Activated CD8-positive, alpha-beta memory T cell treated with anti-CD3 and anti-CD28 coated beads for 48 hours (primary cell): ENCODE measurements at regions not wholly inside any gene's neighbourhood (a gene's known extent, or its start where the extent isn't known, plus 50 kb on each side); places are given as distances from the start of the nearest gene placed in this dataset.
A peak's percentile ranks its signal among the peaks of the same experiment; 100 is the strongest.

Experiments used
- DNase-seq, 3 experiments: peaks; one replicate each; pipeline ENCODE4 v3.0.0-alpha.2; 2020; ENCODE audit warnings: low read depth in 2 of 3, low spot score in 2 of 3

- DNase-seq: no peak
These were observed 86.1 kb upstream of the CD83 start for GRCh38 chr6:14031516-14031915.

GRCh38 chr6:14035071-14035847 is 82.3 kb upstream of the CD83 start:
- no peak for DNase-seq

DNA sequence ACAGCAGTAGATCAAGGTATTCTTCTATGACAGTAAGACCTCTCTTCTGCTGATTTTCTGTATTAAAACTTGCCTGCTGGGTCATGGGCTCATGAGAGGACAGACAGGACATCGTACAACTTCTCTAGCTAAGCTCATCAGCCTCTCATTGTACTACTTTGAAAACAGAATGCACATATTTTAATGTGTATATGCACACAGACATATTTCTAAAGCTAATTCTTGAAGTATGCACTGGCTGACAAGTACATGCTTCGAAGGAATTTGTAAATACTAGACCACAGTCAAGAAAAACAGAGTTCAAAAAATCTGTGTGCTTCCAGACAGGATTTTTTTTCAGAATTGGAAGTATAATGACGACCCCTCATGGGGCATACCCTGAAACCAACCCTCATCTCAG is 81.7 kb upstream of the CD83 start:
- no peak for DNase-seq

GRCh38 chr6:14036911-14037310 is 80.7 kb upstream of the CD83 start:
- DNase-seq: no peak

DNA sequence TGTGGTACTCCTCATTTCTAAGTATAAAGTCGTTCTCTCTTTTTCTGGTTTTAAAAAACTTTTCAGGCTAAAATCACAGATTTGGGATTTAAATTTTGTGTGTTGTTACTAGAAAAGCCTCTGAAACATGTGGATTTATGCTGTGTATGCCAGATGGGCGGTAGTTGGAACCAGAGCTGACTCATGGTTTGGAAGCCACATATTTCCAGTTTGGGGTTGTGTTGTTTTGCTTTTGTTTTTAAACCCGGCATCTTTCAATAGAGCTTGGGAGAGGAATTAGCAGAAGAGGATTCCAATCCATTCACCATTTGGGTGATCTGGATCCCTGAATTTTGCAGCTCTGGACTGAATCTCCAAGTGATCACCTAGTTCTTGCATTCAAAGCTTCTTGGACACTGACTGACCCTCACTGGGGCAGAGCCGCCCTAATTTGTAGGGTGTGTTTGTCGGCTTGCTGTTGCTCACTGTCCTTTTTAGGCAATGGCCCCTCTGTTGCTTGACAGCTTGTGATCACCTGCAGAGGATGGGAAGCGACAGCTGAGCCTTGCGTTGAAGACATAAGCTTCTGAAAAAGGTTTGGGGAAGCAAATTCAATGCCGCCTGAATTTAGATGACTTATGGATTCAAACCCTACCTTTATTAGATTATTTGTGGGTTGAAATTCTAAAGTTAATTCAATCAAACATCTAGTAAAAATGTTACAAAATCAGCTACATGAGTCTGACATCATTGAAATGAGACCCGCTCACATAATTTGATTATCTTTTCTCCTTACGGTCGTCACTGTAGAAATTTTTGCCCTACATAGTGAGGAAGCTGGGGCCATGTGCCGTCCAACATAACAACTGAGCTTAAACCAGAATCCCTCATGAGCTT is 79.9 kb upstream of the CD83 start:
- DNase-seq: no peak

GRCh38 chr6:14038467-14039437 is 78.8 kb upstream of the CD83 start:
- DNase-seq: no peak

- no peak for DNase-seq
These were observed 77.5 kb upstream of the CD83 start for GRCh38 chr6:14040042-14040441.

- DNase-seq: peak in 1 of 3 experiments; percentile 8
These were observed 71.0 kb upstream of the CD83 start for GRCh38 chr6:14046476-14047068.

GRCh38 chr6:14047151-14047740 is 70.3 kb upstream of the CD83 start:
- DNase-seq: no peak

- no peak for DNase-seq
These were observed 68.7 kb upstream of the CD83 start for GRCh38 chr6:14048837-14049236.

DNA sequence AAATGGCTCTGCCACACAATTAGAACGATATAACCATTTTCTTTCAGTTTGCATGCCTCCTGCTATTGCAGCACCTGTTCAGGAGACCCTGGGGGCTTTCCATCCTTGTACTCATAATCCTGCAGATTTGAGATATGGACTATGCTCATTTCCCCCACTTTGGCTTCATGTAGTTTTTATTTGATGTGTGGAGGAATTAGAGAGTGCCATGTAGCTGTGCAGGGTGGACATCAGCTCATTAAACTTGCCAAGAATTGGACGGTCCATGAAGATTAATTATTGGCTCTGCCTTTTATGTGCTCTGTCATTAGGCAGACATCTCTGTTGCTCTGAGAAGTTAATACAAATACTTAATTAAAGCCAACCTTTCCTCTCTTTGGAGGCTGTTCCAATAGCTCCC is 66.2 kb upstream of the CD83 start:
- no peak for DNase-seq

DNA sequence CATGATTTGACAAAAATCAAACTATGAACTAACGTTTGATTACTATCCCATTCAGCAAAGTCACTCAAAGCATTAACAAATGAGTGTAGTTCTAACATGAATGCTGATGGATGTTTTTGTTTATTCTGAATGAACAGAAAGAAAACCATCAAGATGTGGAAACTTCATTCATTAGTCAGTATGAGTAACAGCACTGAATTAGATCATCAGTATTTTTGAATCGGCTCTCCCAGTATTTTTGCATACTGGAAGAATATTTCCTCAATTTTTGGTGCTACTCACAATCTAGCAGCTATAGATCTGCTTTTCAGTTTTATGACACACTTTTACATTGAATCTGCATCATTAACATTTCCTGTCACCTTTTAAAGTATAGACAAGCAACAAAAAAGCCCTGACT is 63.8 kb upstream of the CD83 start:
- no peak for DNase-seq

DNA sequence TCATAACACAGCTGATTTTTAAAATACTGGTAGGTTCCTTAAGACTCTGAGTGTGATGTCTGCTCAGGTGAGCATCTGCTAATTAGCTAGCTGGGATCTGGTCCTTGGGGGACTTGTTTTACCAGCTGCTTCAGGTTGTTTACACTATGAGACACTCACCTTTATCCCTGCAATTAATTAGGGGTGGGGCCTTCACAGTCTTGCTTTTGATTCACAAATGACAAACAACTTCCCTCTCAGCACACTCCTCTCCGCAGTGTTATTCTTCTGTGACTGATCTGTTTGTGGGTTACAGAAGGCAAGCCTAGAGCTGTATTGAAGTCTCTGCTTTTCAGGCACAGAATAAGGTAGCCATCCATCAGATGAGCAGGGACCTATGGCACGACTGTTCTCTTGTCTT is 62.0 kb upstream of the CD83 start:
- DNase-seq: no peak

DNA sequence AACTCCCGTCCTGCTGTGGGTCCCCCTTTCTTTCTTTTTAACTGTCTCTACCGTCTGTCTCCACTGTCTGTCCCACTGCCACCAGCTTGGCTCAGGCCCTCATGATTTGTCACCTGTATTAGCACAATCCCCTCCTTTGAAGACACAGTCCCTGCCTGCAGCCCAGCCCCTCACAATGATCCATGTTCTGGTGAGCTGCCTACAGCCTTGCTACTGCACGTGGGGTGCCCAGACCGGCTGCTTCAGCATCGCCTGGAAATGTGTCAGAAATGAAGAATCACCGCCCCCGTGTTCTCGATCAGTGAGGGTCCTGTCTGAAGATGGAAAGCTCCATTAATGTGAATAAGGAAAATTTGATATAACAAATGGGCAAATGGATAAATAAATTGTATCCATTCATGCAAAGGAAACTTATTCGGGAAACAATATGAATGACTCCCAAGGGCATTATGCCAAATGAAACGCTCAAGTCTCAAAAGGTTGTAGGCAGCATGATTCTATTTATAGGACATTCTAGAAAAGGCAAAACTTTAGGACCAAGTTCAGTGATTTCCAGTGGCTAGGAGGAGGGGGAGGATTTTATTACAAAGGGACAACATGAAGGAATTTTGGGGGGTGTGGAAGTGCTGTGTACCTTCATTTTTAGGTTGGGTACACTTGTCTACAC is 59.4 kb upstream of the CD83 start:
- no peak for DNase-seq

GRCh38 chr6:14058735-14059134 is 58.8 kb upstream of the CD83 start:
- DNase-seq: no peak

DNA sequence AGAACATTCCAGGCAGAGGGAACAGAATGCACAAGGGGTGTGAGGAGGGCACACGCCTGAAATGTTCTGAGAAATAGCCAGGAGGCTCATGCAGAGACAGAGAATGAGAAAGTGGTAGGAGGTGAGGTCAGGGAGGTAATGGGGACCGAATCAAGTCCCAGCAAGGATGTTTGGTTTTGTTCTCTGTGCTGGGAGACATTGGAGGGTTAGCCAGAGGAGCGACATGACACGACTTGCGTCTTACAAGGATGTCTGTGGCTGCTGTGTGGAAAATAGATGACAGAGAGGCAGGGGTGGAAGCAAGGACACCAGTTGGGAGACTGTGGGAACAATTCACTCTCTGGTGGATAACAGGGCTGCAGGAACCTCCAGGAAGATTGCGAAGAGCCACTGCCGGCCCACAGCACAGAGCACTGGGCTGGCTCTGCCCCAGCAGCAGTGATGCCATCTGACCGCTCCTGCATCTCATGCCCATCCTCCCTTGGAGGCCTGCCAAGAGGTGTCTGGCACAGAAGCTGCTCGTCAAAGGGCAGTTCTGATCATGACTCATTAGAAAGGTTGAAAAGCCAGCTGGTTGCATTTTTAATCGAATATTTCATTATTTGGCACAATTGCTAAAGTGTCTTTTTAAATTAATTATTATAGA is 57.7 kb upstream of the CD83 start:
- no peak for DNase-seq

DNA sequence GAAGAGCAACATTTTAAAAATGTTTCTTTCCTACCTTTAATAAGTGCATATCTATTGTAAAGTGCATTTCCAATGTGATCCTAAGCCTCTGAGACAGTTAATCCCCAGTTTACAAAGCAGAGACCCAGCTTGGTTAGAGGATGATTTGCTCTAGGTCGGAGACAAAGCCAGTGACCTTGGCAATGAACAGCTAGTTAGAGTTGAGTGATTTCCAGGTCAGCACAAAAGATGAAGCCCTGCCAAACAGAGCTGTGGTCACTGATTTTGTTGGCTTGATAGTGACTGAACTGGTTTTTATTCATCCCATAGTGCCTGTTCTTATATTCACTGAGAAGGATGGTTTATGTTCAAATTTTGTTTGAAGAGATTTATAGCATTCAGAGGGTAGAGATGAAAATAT is 56.6 kb upstream of the CD83 start:
- DNase-seq: no peak

DNA sequence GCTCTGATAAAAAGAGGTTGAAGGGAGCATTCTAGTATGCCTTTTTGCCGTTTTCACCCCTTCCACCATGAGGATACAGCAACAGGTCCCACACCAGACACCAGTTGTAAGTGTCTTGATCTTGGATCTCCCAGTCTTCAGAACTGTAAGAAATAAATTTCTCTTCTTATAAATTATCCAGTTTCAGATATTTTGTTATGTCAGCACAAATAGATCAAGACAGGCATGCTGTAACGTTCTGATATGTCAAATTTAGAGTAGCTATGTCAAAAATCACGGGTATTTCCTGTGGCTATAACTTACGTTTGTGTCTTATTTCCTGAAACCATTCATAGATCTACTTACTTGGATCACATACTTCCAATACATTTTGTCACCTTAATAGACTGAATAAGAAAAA is 55.9 kb upstream of the CD83 start:
- DNase-seq: no peak

- no peak for DNase-seq
These were observed 55.1 kb upstream of the CD83 start for GRCh38 chr6:14062345-14063029.
